ENCODE measurements at regions not wholly inside any gene's neighbourhood (a gene's known extent, or its start where the extent isn't known, plus 50 kb on each side); places are given as distances from the start of the nearest gene placed in this dataset.

DNA sequence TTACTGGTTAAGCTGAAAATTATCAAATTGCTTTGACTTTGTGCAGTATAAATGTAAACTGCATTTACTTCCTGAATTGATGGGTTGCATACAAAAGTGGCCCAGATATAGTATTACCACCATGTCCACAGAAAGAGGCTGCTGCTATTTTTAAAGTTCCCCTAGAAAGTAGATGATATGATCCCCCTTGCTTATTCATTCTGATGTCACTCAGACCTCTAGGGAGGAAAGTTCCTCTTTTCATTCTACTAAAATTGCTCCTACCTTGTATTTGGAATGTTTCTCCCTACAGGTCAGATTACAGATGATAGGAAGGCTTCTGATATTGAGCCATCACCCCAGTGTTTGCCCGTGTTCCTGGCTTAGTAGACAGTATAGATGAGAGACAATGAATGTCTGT, 247.6 kb upstream of the TNP1 start:
- H3K27ac Mint-ChIP-seq (ENCODE audit: unreplicated experiment), result no peak overlapping the region
- no peak for DNase-seq (ENCODE audit: low spot score)
- H3K27me3 Mint-ChIP-seq (ENCODE audit: unreplicated experiment), result no peaks in the 10 kb centered on the region
- no peak overlapping the region for H3K4me3 Mint-ChIP-seq (ENCODE audit: unreplicated experiment)
- H3K4me1 Mint-ChIP-seq (ENCODE audit: unreplicated experiment), result peaks cover 5% of the 10 kb centered on the region
- TF ChIP-seq, protein P1, sequence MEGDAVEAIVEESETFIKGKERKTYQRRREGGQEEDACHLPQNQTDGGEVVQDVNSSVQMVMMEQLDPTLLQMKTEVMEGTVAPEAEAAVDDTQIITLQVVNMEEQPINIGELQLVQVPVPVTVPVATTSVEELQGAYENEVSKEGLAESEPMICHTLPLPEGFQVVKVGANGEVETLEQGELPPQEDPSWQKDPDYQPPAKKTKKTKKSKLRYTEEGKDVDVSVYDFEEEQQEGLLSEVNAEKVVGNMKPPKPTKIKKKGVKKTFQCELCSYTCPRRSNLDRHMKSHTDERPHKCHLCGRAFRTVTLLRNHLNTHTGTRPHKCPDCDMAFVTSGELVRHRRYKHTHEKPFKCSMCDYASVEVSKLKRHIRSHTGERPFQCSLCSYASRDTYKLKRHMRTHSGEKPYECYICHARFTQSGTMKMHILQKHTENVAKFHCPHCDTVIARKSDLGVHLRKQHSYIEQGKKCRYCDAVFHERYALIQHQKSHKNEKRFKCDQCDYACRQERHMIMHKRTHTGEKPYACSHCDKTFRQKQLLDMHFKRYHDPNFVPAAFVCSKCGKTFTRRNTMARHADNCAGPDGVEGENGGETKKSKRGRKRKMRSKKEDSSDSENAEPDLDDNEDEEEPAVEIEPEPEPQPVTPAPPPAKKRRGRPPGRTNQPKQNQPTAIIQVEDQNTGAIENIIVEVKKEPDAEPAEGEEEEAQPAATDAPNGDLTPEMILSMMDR (IDR thresholded peaks at IDR 0.05; ENCODE audit: unreplicated experiment), result no peak
- no peaks in the 10 kb centered on the region for H3K36me3 Mint-ChIP-seq (ENCODE audit: low read depth, unreplicated experiment)
- H3K9me3 Mint-ChIP-seq (ENCODE audit: unreplicated experiment), result no peaks in the 10 kb centered on the region

DNA sequence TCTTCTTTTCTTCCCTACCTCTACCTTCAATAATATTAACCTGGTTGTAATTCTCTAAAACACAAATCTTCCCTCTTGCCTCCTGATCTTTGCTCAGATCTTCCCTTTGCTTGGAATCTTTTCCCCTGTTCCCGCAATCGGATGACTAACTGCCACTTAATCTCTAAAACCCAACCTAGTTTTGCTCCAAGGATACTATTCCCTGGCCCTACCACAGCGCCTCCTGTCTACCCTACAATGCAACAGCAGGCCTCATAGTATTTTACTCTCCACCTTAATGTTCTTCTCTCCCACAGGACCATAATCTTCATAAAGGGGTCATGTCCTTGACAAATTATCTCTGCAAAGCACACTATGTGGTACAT, 246.8 kb upstream of the TNP1 start:
- no peak overlapping the region for H3K27ac Mint-ChIP-seq (ENCODE audit: unreplicated experiment)
- no peaks in the 10 kb centered on the region for H3K27me3 Mint-ChIP-seq (ENCODE audit: unreplicated experiment)
- no peaks in the 10 kb centered on the region for H3K36me3 Mint-ChIP-seq (ENCODE audit: low read depth, unreplicated experiment)
- DNase-seq (ENCODE audit: low spot score), result no peak
- no peaks in the 10 kb centered on the region for H3K9me3 Mint-ChIP-seq (ENCODE audit: unreplicated experiment)
- TF ChIP-seq, protein P1 (IDR thresholded peaks at IDR 0.05; ENCODE audit: unreplicated experiment), result peak; percentile 50
- H3K4me3 Mint-ChIP-seq (ENCODE audit: unreplicated experiment), result no peak overlapping the region
- H3K4me1 Mint-ChIP-seq (ENCODE audit: unreplicated experiment), result peaks cover 5% of the 10 kb centered on the region

GRCh38 chr2:217105733-217106649, 246.1 kb upstream of the TNP1 start:
- H3K36me3 Mint-ChIP-seq (ENCODE audit: low read depth, unreplicated experiment), result no peaks in the 10 kb centered on the region
- H3K27ac Mint-ChIP-seq (ENCODE audit: unreplicated experiment), result no peak overlapping the region
- H3K9me3 Mint-ChIP-seq (ENCODE audit: unreplicated experiment), result no peaks in the 10 kb centered on the region
- peaks cover 5% of the 10 kb centered on the region for H3K4me1 Mint-ChIP-seq (ENCODE audit: unreplicated experiment)
- TF ChIP-seq, protein P1 (IDR thresholded peaks at IDR 0.05; ENCODE audit: unreplicated experiment), result no peak
- no peak for DNase-seq (ENCODE audit: low spot score)
- no peak overlapping the region for H3K4me3 Mint-ChIP-seq (ENCODE audit: unreplicated experiment)
- H3K27me3 Mint-ChIP-seq (ENCODE audit: unreplicated experiment), result no peaks in the 10 kb centered on the region

DNA sequence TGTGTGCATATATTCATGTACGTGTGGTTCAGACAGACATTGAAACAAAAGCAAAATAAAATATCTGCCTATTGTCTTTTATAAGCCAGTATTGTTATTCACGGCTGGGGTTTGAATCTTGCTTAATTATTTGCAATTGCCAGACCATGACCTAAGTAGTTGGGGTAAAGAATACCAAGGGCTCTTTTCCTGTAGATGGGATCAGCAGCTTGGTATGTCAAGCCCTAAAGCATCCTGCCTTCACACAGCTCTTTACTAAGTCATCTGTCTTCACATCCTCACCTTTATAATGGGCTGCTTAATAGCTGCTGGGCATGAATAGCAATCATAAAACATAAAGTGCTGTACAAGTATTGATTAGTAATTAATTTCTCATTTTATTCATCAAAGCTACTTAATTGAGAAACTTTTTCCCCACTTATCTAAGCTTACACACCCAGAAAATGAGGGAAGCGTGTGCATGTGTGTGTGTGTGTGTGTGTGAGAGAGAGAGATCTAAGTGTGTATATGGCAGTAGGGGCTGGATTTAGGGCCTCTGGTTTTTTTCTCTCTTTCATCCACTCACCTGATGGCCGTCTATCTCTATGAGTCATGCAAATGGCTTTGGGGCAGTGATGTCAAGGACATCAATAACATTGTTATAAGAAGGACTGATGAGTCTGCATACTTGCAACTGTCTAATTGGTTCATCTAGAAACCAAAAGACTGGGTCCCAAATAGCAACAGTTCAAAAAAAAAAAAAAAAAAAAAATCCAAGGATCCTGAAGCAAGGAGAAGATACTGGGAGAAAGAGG, 244.1 kb upstream of the TNP1 start:
- no peaks in the 10 kb centered on the region for H3K9me3 Mint-ChIP-seq (ENCODE audit: unreplicated experiment)
- no peak overlapping the region for H3K27ac Mint-ChIP-seq (ENCODE audit: unreplicated experiment)
- H3K4me3 Mint-ChIP-seq (ENCODE audit: unreplicated experiment), result no peak overlapping the region
- TF ChIP-seq, protein P1 (IDR thresholded peaks at IDR 0.05; ENCODE audit: unreplicated experiment), result no peak
- no peak for DNase-seq (ENCODE audit: low spot score)
- H3K36me3 Mint-ChIP-seq (ENCODE audit: low read depth, unreplicated experiment), result no peaks in the 10 kb centered on the region
- peaks cover 5% of the 10 kb centered on the region for H3K4me1 Mint-ChIP-seq (ENCODE audit: unreplicated experiment)
- no peaks in the 10 kb centered on the region for H3K27me3 Mint-ChIP-seq (ENCODE audit: unreplicated experiment)

- Mint-ChIP-seq H3K9me3 (ENCODE audit: unreplicated experiment) (no peaks in the 10 kb centered on the region), H3K27ac (ENCODE audit: unreplicated experiment) (no peak overlapping the region), H3K27me3 (ENCODE audit: unreplicated experiment) (no peaks in the 10 kb centered on the region), H3K36me3 (ENCODE audit: low read depth, unreplicated experiment) (no peaks in the 10 kb centered on the region), H3K4me1 (ENCODE audit: unreplicated experiment) (peaks cover 5% of the 10 kb centered on the region), H3K4me3 (ENCODE audit: unreplicated experiment) (no peak overlapping the region)
- TF ChIP-seq, protein P1 (IDR thresholded peaks at IDR 0.05; ENCODE audit: unreplicated experiment), result no peak
- DNase-seq (ENCODE audit: low spot score), result no peak
Measured at GRCh38 chr2:217102956-217103355, 243.1 kb upstream of the TNP1 start.
